GM12864 (cell line): ENCODE measurements at regions not wholly inside any gene's neighbourhood (a gene's known extent, or its start where the extent isn't known, plus 50 kb on each side); places are given as distances from the start of the nearest gene placed in this dataset.
"Not testable (repeated sequence)": the region's sequence is repeated elsewhere in the genome, so short reads cannot be mapped to it uniquely, and the experiment has no call there.

ENCODE experiments used
- DNase-seq: peaks from one replicate; pipeline ENCODE4 v3.0.0-alpha.2; 2011; ENCODE audit warnings: low read depth
- H3K4me3 ChIP-seq: 2 replicates; pipeline ENCODE4 v1.5.1; 2011; ENCODE audit warnings: mild to moderate bottlenecking, low read depth, low read length, control low read depth
- CTCF ChIP-seq: IDR thresholded peaks from 2 replicates; pipeline ENCODE4 v1.5.1; 2011; ENCODE audit warnings: low read depth, mild to moderate bottlenecking, moderate library complexity, low read length, control low read depth, inconsistent platforms; ENCODE audit errors: missing control alignments

GRCh38 chrX:104411800-104412199 is 154.2 kb upstream of the IL1RAPL2 start:
- no peak for TF ChIP-seq CTCF
- no peak overlapping the region for H3K4me3 ChIP-seq
- DNase-seq: no peak

GRCh38 chrX:104400387-104400786 is 145.7 kb upstream of the ESX1 start:
- TF ChIP-seq CTCF: no peak

GRCh38 chrX:104392350-104392749 is 137.6 kb upstream of the ESX1 start:
- H3K4me3 ChIP-seq: no peak overlapping the region
- no peak for DNase-seq
- no peak for TF ChIP-seq CTCF

More at GRCh38 chrX:104400387-104400786, 145.7 kb upstream of the ESX1 start:
- DNase-seq: no peak
- no peak overlapping the region for H3K4me3 ChIP-seq

GRCh38 chrX:104391906-104392305 is 137.2 kb upstream of the ESX1 start:
- DNase-seq: no peak
- TF ChIP-seq CTCF: no peak
- no peak overlapping the region for H3K4me3 ChIP-seq

GRCh38 chrX:104376937-104377336 is 122.2 kb upstream of the ESX1 start:
- TF ChIP-seq CTCF: no peak
- H3K4me3 ChIP-seq: no peak overlapping the region
- DNase-seq: no peak

- DNase-seq: no peak
- TF ChIP-seq CTCF: no peak
- H3K4me3 ChIP-seq: no peak overlapping the region
Observed at GRCh38 chrX:104372547-104372946, 117.8 kb upstream of the ESX1 start.

- TF ChIP-seq CTCF: no peak
- no peak overlapping the region for H3K4me3 ChIP-seq
- DNase-seq: no peak
Observed at GRCh38 chrX:104370089-104370488, 115.4 kb upstream of the ESX1 start.

- DNase-seq, H3K4me3 ChIP-seq: not testable (repeated sequence)
Observed at GRCh38 chrX:104360774-104361173, 106.0 kb upstream of the ESX1 start.
